HepG2 (cell line): ENCODE measurements at regions not wholly inside any gene's neighbourhood (a gene's known extent, or its start where the extent isn't known, plus 50 kb on each side); places are given as distances from the start of the nearest gene placed in this dataset.

ENCODE experiments used
- DMAP1 ChIP-seq: IDR thresholded peaks from 2 replicates; pipeline ENCODE4 v1.6.1; 2016
- HCFC1 ChIP-seq: fragments of 150-350 bp; IDR thresholded peaks from 2 replicates; pipeline ENCODE4 v1.6.1; 2014; ENCODE audit warnings: low read depth, low read length
- KDM4B ChIP-seq: sonication (generic); formaldehyde crosslinking; IDR thresholded peaks from 2 replicates; pipeline ENCODE4 v1.4.0; 2020; ENCODE audit warnings: missing genetic modification reagents
- SOX5 ChIP-seq: IDR thresholded peaks from 2 replicates; pipeline ENCODE4 v1.6.1; 2016; ENCODE audit warnings: borderline replicate concordance
- TRAFD1 ChIP-seq: sonication (generic); formaldehyde crosslinking; IDR thresholded peaks from 2 replicates; pipeline ENCODE4 v1.5.1; 2020; ENCODE audit warnings: missing genetic modification reagents, mild to moderate bottlenecking, borderline replicate concordance
- ZBTB40 ChIP-seq, 2 experiments: fragments of 450-650 bp in 1 of 2; sonication (generic) in 1 of 2; formaldehyde crosslinking in 1 of 2; IDR thresholded peaks; 2 replicates each; pipeline versions ENCODE4 v1.6.1 to v1.8.0; 2016 to 2022; ENCODE audit warnings: antibody characterized with exemption in 1 of 2, mild to moderate bottlenecking in 1 of 2, missing genetic modification reagents in 1 of 2
- ZNF256 ChIP-seq: sonication (generic); formaldehyde crosslinking; conservative IDR thresholded peaks from 2 replicates; pipeline ENCODE4 v1.4.0; 2020; ENCODE audit warnings: missing genetic modification reagents
- ZNF333 ChIP-seq: sonication (generic); formaldehyde crosslinking; IDR thresholded peaks from 2 replicates; pipeline ENCODE4 v1.4.0; 2020; ENCODE audit warnings: mild to moderate bottlenecking, missing genetic modification reagents, borderline replicate concordance
- ZNF530 ChIP-seq: sonication (generic); formaldehyde crosslinking; IDR thresholded peaks from 2 replicates; pipeline ENCODE4 v1.5.0; 2020; ENCODE audit warnings: low read depth, mild to moderate bottlenecking, missing genetic modification reagents
- ZNF589 ChIP-seq: sonication (generic); formaldehyde crosslinking; conservative IDR thresholded peaks from 2 replicates; pipeline ENCODE4 v1.8.0; 2022; ENCODE audit warnings: mild to moderate bottlenecking, moderate library complexity, missing genetic modification reagents
- ZNF749 ChIP-seq: sonication (generic); formaldehyde crosslinking; IDR thresholded peaks from 2 replicates; pipeline ENCODE4 v1.8.0; 2022; ENCODE audit warnings: mild to moderate bottlenecking, missing genetic modification reagents, moderate library complexity, borderline replicate concordance
- ZNF792 ChIP-seq: IDR thresholded peaks from 2 replicates; pipeline ENCODE4 v1.6.1; 2016

GRCh38 chr4:13763707-13764106, 136.2 kb upstream of the BOD1L1 start (continued):
- TF ChIP-seq ZBTB40 (IDR thresholded peaks at IDR 0.05) = no peak
- TF ChIP-seq ZBTB40 (CRISPR knock-in tag; IDR thresholded peaks at IDR 0.05) = no peak
- TF ChIP-seq HCFC1 = no peak
- no peak for TF ChIP-seq SOX5
- TF ChIP-seq ZNF749 (CRISPR knock-in tag) = no peak
- TF ChIP-seq ZNF530 (CRISPR knock-in tag) = no peak
- no peak for TF ChIP-seq ZNF792 (CRISPR knock-in tag)
- TF ChIP-seq ZNF333 (CRISPR knock-in tag) = no peak
- TF ChIP-seq KDM4B (CRISPR knock-in tag) = no peak
- no peak for TF ChIP-seq TRAFD1 (CRISPR knock-in tag)
- TF ChIP-seq ZNF256 (CRISPR knock-in tag) = no peak
- TF ChIP-seq ZNF589 (CRISPR knock-in tag) = no peak
- TF ChIP-seq DMAP1 = no peak
